Fibroblast of skin of back (primary cell): ENCODE measurements at regions not wholly inside any gene's neighbourhood (a gene's known extent, or its start where the extent isn't known, plus 50 kb on each side); places are given as distances from the start of the nearest gene placed in this dataset.

Experiments used
- DNase-seq: peaks from one replicate; pipeline ENCODE4 v3.0.0-alpha.2; 2013

GRCh38 chr13:30151388-30151787 lies 156.0 kb downstream of the KATNAL1 start:
- DNase-seq, result no peak

GRCh38 chr13:30149248-30149647 lies 158.1 kb downstream of the KATNAL1 start:
- DNase-seq, result no peak

GRCh38 chr13:30148786-30149185 lies 158.6 kb downstream of the KATNAL1 start:
- DNase-seq, result no peak

DNA sequence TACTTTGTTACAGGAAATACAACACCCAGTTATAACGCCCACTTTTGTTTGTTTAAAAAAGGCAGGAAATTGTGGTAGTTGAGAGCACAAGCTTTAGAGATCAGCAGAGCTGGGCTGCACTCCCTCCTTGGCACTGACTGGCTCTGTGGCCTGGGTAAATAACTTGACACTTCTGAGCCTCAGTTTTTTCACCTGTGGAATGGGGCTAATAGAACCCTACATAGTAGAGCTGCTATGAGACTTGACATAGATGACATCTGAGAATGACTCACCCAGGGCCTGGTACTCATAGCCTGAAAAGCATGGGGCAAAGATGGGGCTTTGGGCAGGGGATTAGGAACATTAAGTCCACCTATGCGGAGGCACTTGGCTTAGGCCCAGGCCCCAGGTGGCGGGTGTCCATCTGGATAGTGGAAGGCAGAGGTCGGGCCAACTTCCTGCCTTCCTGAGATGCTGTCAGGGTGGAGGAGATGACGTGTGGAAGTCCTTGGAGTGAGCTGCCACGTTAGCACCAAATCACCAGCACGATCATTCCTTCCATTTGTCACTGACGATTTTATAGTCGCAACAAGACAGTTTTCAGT lies 159.1 kb downstream of the KATNAL1 start:
- no peak for DNase-seq

DNA sequence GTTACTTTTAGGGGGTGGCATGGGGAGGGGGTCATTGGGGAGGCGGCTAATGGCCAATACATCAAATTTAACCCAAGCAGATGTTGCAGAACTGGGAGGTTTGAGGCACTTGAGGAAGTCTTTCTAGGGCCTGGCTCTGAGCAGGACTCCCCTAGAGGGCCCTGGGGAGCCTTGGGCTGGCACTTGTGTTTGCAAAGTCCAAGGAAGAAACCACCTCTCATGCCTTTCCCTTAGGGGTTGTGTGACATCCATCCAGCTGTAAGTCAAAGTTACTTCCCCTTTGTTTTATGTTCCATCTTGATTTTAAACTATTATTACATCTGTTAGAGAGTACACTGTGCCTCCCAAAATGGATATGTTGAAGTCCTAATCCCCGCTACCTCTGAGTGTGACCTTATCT lies 159.9 kb downstream of the KATNAL1 start:
- no peak for DNase-seq

DNA sequence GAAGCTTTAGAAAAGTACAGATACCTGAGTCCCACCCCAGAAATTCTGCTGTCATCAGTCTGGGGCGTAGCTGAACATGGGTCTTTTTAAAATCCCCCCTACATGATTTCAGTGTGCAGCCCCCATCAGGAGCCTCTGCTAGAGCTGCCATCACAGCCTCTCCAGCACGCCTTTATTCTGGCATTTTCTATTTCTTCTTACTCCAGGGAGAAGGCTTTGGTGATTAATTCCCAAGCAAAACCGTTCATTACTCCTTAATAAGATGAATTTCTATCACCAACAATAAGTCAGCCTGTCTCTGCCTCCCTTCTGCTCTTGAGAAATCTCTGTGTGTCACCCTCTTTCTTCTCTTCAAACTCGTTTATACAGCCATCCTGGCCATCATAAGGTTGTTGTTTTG lies 160.3 kb downstream of the KATNAL1 start:
- no peak for DNase-seq

- no peak for DNase-seq
These were observed 161.5 kb downstream of the KATNAL1 start for GRCh38 chr13:30145709-30146367.

DNA sequence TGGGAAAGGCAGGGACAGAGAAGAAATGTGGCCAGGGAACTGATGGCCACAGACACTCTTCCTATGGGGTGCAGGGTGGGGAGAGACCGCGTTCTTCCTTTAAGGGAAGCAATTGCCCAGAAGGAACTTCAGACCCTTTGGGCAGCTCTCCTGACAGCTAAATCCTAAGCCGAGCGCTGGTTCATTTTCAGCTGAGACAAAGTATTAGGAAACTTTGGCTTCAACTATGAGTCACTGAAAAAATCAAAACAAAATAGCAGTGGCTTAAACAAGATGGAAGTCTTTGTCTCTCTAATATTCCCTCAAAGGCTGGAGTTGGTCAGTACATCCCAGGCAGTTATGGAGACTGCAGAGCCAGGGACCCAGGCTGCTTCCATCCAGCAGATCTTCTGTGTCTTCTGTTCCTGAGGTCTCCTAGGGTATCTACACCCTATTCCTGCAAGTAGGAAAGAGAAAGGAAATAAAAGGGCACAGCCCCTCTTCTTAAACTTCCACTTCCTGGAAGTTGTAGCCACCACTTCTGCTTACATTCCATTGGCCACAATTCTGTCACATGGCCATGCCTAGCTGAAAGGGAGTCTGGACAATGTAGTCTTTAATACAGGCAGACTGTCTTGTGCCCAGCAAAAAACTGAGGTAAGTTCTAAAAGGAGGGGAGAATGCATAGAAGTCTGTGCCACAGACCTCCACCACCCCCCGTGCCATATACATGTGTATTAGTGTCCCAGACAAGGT lies 163.5 kb downstream of the KATNAL1 start:
- DNase-seq, result peak; percentile 70

DNA sequence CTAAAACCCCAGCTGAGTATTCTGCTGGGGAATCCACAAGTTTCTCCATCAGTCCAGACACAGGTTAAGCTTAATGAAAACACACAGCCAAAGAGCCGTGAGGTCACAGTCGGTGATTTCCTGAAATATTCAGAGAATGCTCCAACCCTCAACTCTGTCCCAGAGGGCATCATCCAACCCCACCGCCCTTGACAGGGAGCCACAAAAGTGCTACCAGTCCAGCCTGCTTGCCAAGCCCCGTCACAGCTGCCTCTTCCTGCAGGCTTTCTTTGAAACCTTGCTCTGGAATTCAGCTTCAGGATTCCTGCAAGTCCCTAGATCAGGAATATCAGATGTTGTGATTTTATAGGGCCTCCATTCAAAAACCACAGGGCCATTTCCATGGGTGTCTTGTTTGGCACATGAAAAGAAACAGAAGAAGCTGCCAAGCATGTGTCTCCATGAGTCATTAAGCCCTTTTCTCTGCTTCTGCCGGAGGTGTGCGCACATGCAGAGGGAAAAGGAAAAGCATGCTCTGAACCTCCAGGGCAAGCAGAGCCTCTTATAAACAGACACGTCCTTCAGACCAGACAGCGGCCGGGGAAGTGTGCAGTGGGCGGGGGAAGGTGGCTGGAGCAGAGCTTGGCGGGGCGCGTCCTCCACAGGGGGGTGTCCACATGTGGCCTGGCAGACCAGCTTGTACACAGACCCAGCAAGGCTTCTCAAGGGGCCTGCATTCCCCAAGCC lies 164.7 kb downstream of the KATNAL1 start:
- peak; percentile 95 for DNase-seq

- no peak for DNase-seq
These were observed 165.4 kb downstream of the KATNAL1 start for GRCh38 chr13:30141775-30142485.

DNA sequence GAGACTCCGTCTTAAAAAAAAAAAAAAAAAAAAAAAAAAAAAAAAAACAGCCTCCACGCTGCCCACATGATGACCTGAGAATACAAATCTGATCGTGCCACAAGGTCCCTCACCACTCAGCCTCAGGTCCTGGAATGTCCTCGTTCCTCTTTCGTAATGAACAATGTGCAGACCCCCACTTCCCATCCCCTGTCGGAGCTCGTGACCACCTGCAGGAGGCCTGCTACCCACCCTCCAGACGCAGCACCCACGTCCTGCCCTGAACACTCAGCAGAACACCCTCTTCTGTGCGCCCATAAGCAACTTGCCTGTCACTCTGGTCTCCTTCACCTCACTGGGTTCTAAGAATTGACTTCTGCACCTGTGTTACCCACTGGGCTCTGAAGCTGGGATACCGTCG lies 166.4 kb downstream of the KATNAL1 start:
- DNase-seq, result no peak

- DNase-seq, result no peak
These were observed 168.8 kb downstream of the KATNAL1 start for GRCh38 chr13:30138511-30138910.

- DNase-seq, result no peak
These were observed 171.5 kb downstream of the KATNAL1 start for GRCh38 chr13:30135868-30136267.

DNA sequence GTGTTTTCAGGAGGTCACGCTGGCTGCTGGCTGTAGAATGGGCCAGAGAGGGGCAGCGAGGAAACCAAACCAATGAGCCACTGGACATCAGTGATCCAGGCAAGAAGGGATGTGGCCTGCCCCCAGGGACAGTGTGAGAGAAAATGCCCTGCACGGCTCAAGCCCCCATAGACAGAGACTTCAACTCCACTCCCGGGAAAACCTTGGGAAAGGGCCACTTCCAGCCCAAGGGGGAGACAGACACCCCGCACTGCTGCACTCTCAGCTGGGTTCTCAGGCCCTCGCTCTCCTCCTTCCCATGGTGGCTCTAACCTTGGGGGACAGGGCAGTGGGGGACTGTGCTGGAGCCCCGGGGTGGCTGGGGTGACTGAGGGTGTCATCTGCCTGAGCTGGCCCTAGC lies 172.0 kb downstream of the KATNAL1 start:
- no peak for DNase-seq

- DNase-seq, result no peak
These were observed 172.8 kb downstream of the KATNAL1 start for GRCh38 chr13:30134578-30134977.

- no peak for DNase-seq
These were observed 173.4 kb downstream of the KATNAL1 start for GRCh38 chr13:30133996-30134395.

DNA sequence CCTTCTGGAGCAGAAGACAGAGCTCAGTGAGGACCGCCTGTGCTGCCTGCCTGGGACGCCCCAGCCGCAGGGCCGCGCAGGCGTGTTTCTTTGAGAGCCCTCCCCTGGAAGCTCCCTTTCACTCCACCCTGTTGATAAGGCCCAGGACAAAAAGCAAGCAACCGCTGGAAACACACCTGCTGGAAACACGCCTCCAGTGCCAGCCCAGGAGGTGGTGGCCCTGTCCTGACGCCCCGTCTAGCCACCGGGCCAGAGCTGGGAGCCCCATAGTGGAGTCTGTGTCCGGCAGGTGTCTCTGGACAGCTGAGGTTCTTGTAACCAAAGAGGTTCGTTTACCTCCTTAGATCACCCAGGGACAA lies 173.8 kb downstream of the KATNAL1 start:
- DNase-seq, result no peak

DNA sequence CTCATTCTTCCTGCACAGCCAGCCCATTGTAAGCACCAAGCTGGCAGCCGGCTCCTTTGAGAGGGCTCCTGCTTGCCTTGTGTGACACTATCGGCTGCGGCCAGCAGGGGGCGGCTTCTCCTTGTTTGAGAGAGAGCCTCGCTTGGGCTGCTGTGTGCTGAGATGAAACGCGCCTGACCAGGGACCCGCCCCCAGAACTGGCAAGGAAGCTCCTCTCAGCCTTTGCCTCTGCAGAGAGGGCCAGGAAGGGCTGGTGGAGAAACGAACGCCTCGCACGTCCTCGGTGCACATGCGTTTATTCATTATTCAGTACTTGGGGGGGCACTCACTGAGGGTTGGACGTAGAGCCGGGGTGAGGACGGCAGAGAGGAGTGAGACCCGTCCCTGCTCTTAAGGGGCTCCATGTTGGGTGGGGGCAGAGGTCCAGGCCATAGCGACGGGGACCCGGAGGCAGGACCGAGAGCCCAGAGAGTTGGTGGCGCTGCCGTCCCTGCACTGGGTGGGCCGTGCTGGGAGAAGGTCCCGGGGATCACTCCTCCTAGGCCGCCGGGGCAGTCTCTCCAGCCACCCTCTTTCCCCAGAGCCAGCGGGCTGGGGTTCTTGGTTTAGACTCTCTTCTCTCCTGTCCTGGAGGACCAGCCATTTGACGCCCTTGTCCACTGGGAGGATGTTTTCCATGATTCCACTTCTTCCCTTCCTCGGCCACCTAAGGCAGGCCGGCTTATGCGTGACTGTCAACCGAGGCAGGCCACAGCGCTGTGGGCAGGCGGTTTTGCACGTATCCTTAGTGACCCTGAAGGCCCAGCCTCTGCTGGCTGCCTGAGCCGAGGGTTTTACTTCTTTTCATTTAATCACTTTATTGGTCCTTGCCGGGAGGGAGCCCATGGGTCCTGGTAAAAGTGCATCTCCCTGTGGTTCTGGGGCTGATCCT lies 174.5 kb downstream of the KATNAL1 start:
- DNase-seq, result peak; percentile 88

GRCh38 chr13:30129411-30129810 lies 177.9 kb downstream of the KATNAL1 start:
- no peak for DNase-seq

GRCh38 chr13:30128591-30128990 lies 178.8 kb downstream of the KATNAL1 start:
- no peak for DNase-seq

DNA sequence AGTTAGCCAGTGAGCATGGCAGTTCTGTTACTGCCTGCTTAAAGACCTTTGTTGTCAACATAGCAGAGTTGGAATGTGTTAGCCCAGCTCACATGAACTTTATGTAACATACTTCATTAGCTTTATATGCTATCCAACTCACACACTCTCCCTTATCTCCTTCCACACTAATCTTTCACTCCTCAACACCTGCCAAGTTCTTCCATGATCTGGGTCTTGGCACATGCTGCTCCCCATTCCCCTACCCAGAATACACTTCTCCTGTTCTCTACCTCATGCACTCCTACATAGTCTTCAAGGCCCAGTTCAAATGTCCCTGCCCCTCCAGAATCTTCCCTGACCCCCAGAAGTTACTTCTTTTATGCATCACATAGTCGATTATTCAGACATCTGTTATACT lies 179.3 kb downstream of the KATNAL1 start:
- no peak for DNase-seq
